Epithelial cell of prostate (primary cell): ENCODE measurements at regions not wholly inside any gene's neighbourhood (a gene's known extent, or its start where the extent isn't known, plus 50 kb on each side); places are given as distances from the start of the nearest gene placed in this dataset.

Source experiments
- DNase-seq: peaks from one replicate; pipeline ENCODE4 v3.0.0-alpha.2; 2011; ENCODE audit warnings: low read depth, low spot score
- H3K27ac ChIP-seq: fragments of 450-650 bp; 2 replicates; pipeline ENCODE4 v1.5.1; 2017; ENCODE audit warnings: mild to moderate bottlenecking

GRCh38 chr18:79625195-79625923 lies 54.2 kb upstream of the CTDP1 start:
- DNase-seq: no peak
- H3K27ac ChIP-seq: no peak overlapping the region

DNA sequence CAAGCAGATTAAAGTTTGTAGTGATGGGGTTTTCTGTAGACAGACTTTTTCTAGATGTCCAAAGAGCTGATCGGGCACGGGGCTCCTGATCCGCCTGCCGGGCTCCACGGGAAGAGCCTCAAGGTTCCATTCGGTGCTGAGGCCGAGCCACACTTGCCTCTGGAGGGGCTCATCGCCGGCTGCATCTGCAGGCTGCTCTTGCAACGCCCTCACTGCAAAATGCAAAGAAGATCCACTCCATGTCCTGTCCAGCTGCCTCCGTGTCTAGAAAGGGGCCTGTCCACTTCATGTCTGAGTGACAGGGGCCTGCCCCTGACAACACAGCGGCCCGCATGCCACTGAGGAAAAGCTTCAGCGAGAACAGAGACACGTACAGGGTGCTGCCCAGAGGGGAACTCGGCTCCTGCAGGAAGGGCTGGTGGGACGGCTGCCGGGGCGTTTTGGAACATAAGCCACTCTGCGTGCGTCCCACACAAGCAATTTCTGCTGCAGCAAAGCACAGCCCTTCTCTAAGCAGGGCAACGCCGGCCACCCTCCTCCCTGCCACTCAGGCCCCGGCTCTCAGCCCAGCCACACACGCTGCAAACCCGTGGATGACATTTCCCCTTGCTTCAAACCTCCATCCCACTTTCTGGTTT lies 53.6 kb upstream of the CTDP1 start:
- DNase-seq: no peak
- no peak overlapping the region for H3K27ac ChIP-seq

GRCh38 chr18:79626905-79627749 lies 52.5 kb upstream of the CTDP1 start:
- DNase-seq: no peak
- no peak overlapping the region for H3K27ac ChIP-seq

DNA sequence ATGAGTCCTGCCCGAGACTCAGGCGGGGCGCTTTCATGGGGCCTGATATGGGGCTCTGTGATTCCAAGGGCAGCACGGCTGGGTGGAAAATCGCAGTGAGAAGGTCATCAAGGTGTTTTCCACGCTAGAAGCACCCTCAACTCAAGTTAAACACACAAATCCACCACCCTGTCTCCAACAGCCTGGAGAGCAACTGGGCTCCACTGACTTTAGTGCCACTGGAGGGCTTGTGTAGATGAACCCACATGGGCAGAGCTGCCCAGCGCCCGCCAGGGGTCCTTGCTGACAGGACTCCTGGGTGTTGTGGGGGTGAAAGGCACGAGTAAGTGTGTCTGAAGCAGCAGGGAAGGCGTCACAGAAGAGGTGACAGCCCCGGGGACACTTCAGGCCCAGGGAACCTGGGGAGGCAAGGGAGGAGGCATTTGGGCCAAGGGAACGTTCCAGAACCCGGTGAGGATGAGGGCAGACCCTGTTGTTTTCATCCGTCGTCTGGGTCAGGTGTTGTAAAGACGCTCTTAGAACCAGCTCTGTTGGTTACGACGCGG lies 51.8 kb upstream of the CTDP1 start:
- no peak overlapping the region for H3K27ac ChIP-seq

DNA sequence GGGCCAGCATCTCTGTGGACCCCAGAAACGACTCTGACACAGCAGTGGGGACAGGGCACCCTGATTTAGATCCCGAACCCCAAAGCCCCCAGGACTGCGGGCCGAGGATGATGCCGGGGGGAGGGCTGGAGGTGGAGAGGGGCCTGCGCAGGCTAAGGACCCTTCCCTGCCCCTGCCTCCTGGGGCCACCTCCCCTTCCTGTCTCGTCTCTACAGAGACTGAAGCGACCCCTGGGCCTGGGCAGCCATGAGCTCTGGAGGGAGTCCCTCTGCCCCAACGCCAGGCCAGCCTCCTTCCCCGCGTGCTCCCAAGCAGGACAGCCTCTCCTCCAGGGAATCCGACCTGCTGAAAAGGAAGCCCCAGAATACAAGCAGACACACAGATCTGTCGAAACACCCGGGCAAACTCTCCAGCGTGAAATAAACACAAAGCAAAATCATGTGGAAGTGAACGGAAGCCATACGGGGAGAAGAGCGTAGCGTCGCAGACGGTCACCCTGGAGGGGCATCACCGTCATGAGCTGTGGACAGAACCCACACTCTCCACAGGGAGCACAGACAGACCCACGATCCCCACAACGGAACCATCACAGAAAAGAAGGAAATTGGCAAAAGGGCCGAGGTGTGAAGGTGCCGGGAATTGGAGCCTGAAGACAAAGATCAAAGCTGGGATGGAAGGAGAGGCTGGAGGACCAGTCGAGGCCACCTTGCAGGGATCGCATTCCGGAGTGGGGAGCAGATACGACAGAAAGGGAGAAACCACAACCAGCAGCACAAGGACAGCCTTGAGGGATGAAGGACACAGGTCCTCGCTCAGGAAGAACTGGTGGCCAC lies 51.0 kb upstream of the CTDP1 start:
- DNase-seq: no peak
- H3K27ac ChIP-seq: no peak overlapping the region

More for the DNA sequence above, 51.8 kb upstream of the CTDP1 start:
- no peak for DNase-seq

GRCh38 chr18:79629249-79629558 lies 50.4 kb upstream of the CTDP1 start:
- DNase-seq: no peak

GRCh38 chr18:79629606-79630005 lies 50.0 kb upstream of the CTDP1 start:
- no peak overlapping the region for H3K27ac ChIP-seq
- no peak for DNase-seq

More at GRCh38 chr18:79629249-79629558, 50.4 kb upstream of the CTDP1 start:
- H3K27ac ChIP-seq: no peak overlapping the region
